MM.1S (cell line): ENCODE measurements at regions not wholly inside any gene's neighbourhood (a gene's known extent, or its start where the extent isn't known, plus 50 kb on each side); places are given as distances from the start of the nearest gene placed in this dataset.

Source experiments
- DNase-seq: peaks from one replicate; pipeline ENCODE4 v3.0.0-alpha.2; 2015
- H2AFZ ChIP-seq: fragments of 300-600 bp; sonication (generic); 2 replicates; pipeline ENCODE4 v1.6.0; 2016; ENCODE audit warnings: antibody characterized with exemption, low read length
- H3F3A ChIP-seq: fragments of 300-600 bp; sonication (generic); 2 replicates; pipeline ENCODE4 v1.6.1; 2016; ENCODE audit warnings: mild to moderate bottlenecking, antibody characterized with exemption, low read length, moderate library complexity, mixed read lengths; ENCODE audit not compliant: insufficient read depth
- H3K27ac ChIP-seq: fragments of 300-600 bp; sonication (generic); 2 replicates; pipeline ENCODE4 v1.5.1; 2016; ENCODE audit warnings: mild to moderate bottlenecking, low read length
- H3K27me3 ChIP-seq: fragments of 300-600 bp; sonication (generic); replicated peaks from 2 replicates; pipeline ENCODE4 v1.6.0; 2016; ENCODE audit warnings: low read length; ENCODE audit not compliant: insufficient read depth
- H3K36me3 ChIP-seq: fragments of 300-600 bp; sonication (generic); replicated peaks from 2 replicates; pipeline ENCODE4 v1.6.1; 2016; ENCODE audit warnings: mild to moderate bottlenecking, low read length, mixed read lengths; ENCODE audit not compliant: insufficient read depth
- H3K4me1 ChIP-seq: fragments of 300-600 bp; sonication (generic); 2 replicates; pipeline ENCODE4 v1.6.1; 2016; ENCODE audit warnings: low read length, mixed read lengths
- H3K4me2 ChIP-seq: fragments of 300-600 bp; sonication (generic); 2 replicates; pipeline ENCODE4 v1.6.0; 2016; ENCODE audit warnings: low read depth, low read length
- H3K4me3 ChIP-seq: fragments of 300-600 bp; sonication (generic); 2 replicates; pipeline ENCODE4 v1.5.1; 2016; ENCODE audit warnings: low read length, mixed read lengths
- H3K79me2 ChIP-seq: fragments of 300-600 bp; sonication (generic); 2 replicates; pipeline ENCODE4 v1.6.1; 2016; ENCODE audit warnings: mixed run types, low read length, mixed read lengths
- H3K9ac ChIP-seq: fragments of 300-600 bp; sonication (generic); 2 replicates; pipeline ENCODE4 v1.6.1; 2016; ENCODE audit warnings: low read length, mixed read lengths
- H3K9me2 ChIP-seq: fragments of 300-600 bp; sonication (generic); replicated peaks from 2 replicates; pipeline ENCODE4 v1.6.1; 2016; ENCODE audit warnings: mild to moderate bottlenecking, low read length, mixed read lengths; ENCODE audit not compliant: insufficient read depth
- H3K9me3 ChIP-seq: fragments of 300-600 bp; sonication (generic); replicated peaks from 2 replicates; pipeline ENCODE4 v1.6.1; 2016; ENCODE audit warnings: mild to moderate bottlenecking, low read length, mixed read lengths; ENCODE audit not compliant: insufficient read depth
- H4K20me1 ChIP-seq: fragments of 300-600 bp; sonication (generic); 2 replicates; pipeline ENCODE4 v1.6.1; 2016; ENCODE audit warnings: mild to moderate bottlenecking, low read length, moderate library complexity, mixed read lengths; ENCODE audit not compliant: insufficient read depth
- CTCF ChIP-seq: fragments of 300-600 bp; sonication (generic); IDR thresholded peaks from 2 replicates; pipeline ENCODE4 v1.5.1; 2016; ENCODE audit warnings: antibody characterized with exemption, low read length, mixed read lengths
- EZH2 ChIP-seq: fragments of 300-600 bp; sonication (generic); optimal IDR thresholded peaks from 2 replicates; pipeline ENCODE3; 2017; ENCODE audit warnings: low read depth, mild to moderate bottlenecking, antibody characterized with exemption, low read length, mixed read lengths
- EZH2phosphoT487 ChIP-seq: fragments of 300-600 bp; sonication (generic); IDR thresholded peaks from 2 replicates; pipeline ENCODE4 v1.6.1; 2018; ENCODE audit warnings: antibody characterized with exemption, low read length

GRCh38 chr7:45417735-45418134 lies 156.4 kb upstream of the ADCY1 start:
- Histone ChIP-seq H3F3A (no peaks in the 10 kb centered on the region), H3K36me3 (no peaks in the 10 kb centered on the region), H2AFZ (no peak overlapping the region), H3K4me1 (peaks cover 14% of the 10 kb centered on the region; the same call in 1 of the 2 replicates), H3K9me3 (no peaks in the 10 kb centered on the region), H3K4me2 (no peak overlapping the region; the same call in 1 of the 2 replicates), H3K9ac (no peak overlapping the region), H3K79me2 (no peaks in the 10 kb centered on the region), H4K20me1 (no peaks in the 10 kb centered on the region), H3K4me3 (no peak overlapping the region), H3K27me3 (no peaks in the 10 kb centered on the region), H3K9me2 (no peaks in the 10 kb centered on the region), H3K27ac (no peak overlapping the region)
- DNase-seq: no peak
- TF ChIP-seq EZH2: no peak
- TF ChIP-seq EZH2phosphoT487: no peak
- TF ChIP-seq CTCF: no peak

- no peaks in the 10 kb centered on the region for H3K27me3 ChIP-seq
- no peak overlapping the region for H3K4me2 ChIP-seq
- no peak overlapping the region for H2AFZ ChIP-seq
- peaks cover 14% of the 10 kb centered on the region; the same call in 1 of the 2 replicates for H3K4me1 ChIP-seq
- TF ChIP-seq CTCF: no peak
- TF ChIP-seq EZH2phosphoT487: no peak
- TF ChIP-seq EZH2: no peak
- no peak overlapping the region for H3K9ac ChIP-seq
- H3F3A ChIP-seq: no peaks in the 10 kb centered on the region
- DNase-seq: no peak
- no peaks in the 10 kb centered on the region for H3K9me3 ChIP-seq
- H3K79me2 ChIP-seq: no peaks in the 10 kb centered on the region
- H3K27ac ChIP-seq: no peak overlapping the region
- no peaks in the 10 kb centered on the region for H3K9me2 ChIP-seq
- no peaks in the 10 kb centered on the region for H3K36me3 ChIP-seq
- no peak overlapping the region for H3K4me3 ChIP-seq
- H4K20me1 ChIP-seq: no peaks in the 10 kb centered on the region
Observed at GRCh38 chr7:45420843-45421495, 153.2 kb upstream of the ADCY1 start.

- TF ChIP-seq CTCF (no peak), EZH2phosphoT487 (no peak), EZH2 (no peak)
- Histone ChIP-seq H3K4me2 (no peak overlapping the region), H3K36me3 (no peaks in the 10 kb centered on the region), H3K79me2 (no peaks in the 10 kb centered on the region), H3K27ac (no peak overlapping the region), H3K4me1 (0 out of 2 replicates have a peak, but pooled peaks cover 9% of the 10 kb centered on the region), H3K9ac (no peak overlapping the region), H3K4me3 (no peak overlapping the region), H4K20me1 (no peaks in the 10 kb centered on the region), H2AFZ (no peak overlapping the region), H3K9me2 (no peaks in the 10 kb centered on the region), H3F3A (no peaks in the 10 kb centered on the region), H3K27me3 (no peaks in the 10 kb centered on the region), H3K9me3 (no peaks in the 10 kb centered on the region)
- no peak for DNase-seq
Observed at GRCh38 chr7:45421806-45422205, 152.4 kb upstream of the ADCY1 start.
